Thoracic aorta (tissue), 2 donors: ENCODE measurements at regions not wholly inside any gene's neighbourhood (a gene's known extent, or its start where the extent isn't known, plus 50 kb on each side); places are given as distances from the start of the nearest gene placed in this dataset.

Source experiments
- ATAC-seq: fragments of 150-250 bp; one replicate; pipeline ENCODE4 v1.8.0; 2017; ENCODE audit warnings: low read depth; ENCODE audit not compliant: insufficient number of reproducible peaks, low FRiP score
- DNase-seq: peaks from one replicate; pipeline ENCODE4 v3.0.0-alpha.2; 2020; ENCODE audit warnings: low spot score
- H3K27ac ChIP-seq, 2 donors: fragments of 200-600 bp; sonication (generic); 1 replicate in 1 of 2; 2 replicates in 1 of 2; pipeline ENCODE4 v1.5.1; 2016; ENCODE audit warnings: mild to moderate bottlenecking in 2 of 2, moderate library complexity in 2 of 2
- H3K27me3 ChIP-seq: fragments of 200-600 bp; sonication (generic); replicated peaks from 2 replicates; pipeline ENCODE4 v1.6.0; 2016; ENCODE audit warnings: mild to moderate bottlenecking; ENCODE audit not compliant: insufficient read depth
- H3K36me3 ChIP-seq: fragments of 200-600 bp; sonication (generic); one replicate; pipeline ENCODE4 v1.5.1; 2016
- H3K4me1 ChIP-seq, 2 donors: fragments of 200-600 bp; sonication (generic); 1 replicate in 1 of 2; 2 replicates in 1 of 2; pipeline versions ENCODE4 v1.5.1 to v1.6.0; 2016; ENCODE audit warnings: low read depth in 2 of 2, mild to moderate bottlenecking in 1 of 2; ENCODE audit not compliant: control insufficient read depth in 1 of 2
- H3K4me3 ChIP-seq: fragments of 200-600 bp; sonication (generic); 2 replicates; pipeline ENCODE4 v1.5.1; 2016; ENCODE audit warnings: mild to moderate bottlenecking
- H3K9me3 ChIP-seq: fragments of 200-600 bp; sonication (generic); 2 replicates; pipeline ENCODE4 v1.5.1; 2016
- CTCF ChIP-seq: fragments of 200-600 bp; sonication (generic); IDR thresholded peaks from one replicate; pipeline ENCODE4 v1.5.1; 2019; ENCODE audit warnings: antibody characterized with exemption

DNA sequence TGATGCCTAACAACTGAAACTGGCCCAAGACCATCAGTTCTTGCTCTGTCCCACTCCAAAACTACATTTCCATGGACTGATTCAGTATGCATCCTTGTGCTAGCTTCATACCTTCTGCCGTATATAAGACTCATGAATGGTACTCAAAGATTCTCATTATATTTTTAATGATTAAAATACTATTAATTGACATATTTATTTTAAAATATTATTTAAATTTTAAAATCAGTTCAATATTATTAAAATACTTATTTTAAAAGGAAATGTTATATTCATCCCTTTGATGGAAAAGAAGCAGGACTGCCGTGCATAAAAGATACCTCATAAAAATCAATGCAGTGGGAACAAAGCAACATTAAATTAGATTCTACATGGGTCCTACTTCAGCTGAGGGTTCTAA lies 153.4 kb downstream of the AXIN2 start:
- ATAC-seq (no peak), DNase-seq (no peak)
- peaks cover 3% of the 10 kb centered on the region for H3K9me3 ChIP-seq
- no peak for TF ChIP-seq CTCF
- H3K4me1 ChIP-seq = no peaks in the 10 kb centered on the region
- no peaks in the 10 kb centered on the region for H3K27me3 ChIP-seq
- no peak overlapping the region for H3K4me3 ChIP-seq
- no peak overlapping the region for H3K27ac ChIP-seq
- H3K36me3 ChIP-seq = no peaks in the 10 kb centered on the region

GRCh38 chr17:65407017-65407416 lies 154.4 kb downstream of the AXIN2 start:
- Histone ChIP-seq H3K27ac (no peak overlapping the region), H3K4me1 (no peaks in the 10 kb centered on the region), H3K9me3 (peaks cover 3% of the 10 kb centered on the region), H3K27me3 (no peaks in the 10 kb centered on the region), H3K36me3 (no peaks in the 10 kb centered on the region), H3K4me3 (no peak overlapping the region)
- DNase-seq (no peak), ATAC-seq (no peak)
- no peak for TF ChIP-seq CTCF

GRCh38 chr17:65406552-65406951 lies 154.9 kb downstream of the AXIN2 start:
- Histone ChIP-seq H3K4me1 (no peaks in the 10 kb centered on the region), H3K27me3 (no peaks in the 10 kb centered on the region), H3K4me3 (no peak overlapping the region), H3K27ac (no peak overlapping the region), H3K36me3 (no peaks in the 10 kb centered on the region), H3K9me3 (peaks cover 2% of the 10 kb centered on the region)
- TF ChIP-seq CTCF = no peak
- ATAC-seq = no peak
- DNase-seq = no peak

DNA sequence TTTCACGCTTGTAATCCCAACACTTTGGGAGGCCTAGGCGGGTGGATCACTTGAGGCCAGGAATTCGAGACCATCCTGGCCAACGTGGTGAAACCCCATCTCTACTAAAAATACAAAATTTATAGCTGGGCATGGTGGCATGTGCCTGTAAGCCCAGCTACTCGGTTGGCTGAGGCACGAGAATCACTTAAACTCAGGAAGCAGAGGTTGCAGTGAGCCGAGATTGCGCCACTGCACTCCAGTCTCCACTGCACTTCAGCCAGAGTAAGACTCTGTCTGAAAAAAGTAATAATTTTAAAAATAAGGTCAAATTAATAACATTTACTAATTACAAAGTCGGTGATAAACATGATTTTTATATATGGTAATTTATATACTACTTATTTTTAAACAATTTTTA lies 155.9 kb downstream of the AXIN2 start:
- no peak overlapping the region for H3K4me3 ChIP-seq
- no peaks in the 10 kb centered on the region for H3K36me3 ChIP-seq
- H3K27me3 ChIP-seq = no peaks in the 10 kb centered on the region
- DNase-seq (no peak), ATAC-seq (no peak)
- no peak for TF ChIP-seq CTCF
- no peak overlapping the region for H3K27ac ChIP-seq
- no peaks in the 10 kb centered on the region for H3K4me1 ChIP-seq
- no peaks in the 10 kb centered on the region for H3K9me3 ChIP-seq

GRCh38 chr17:65404761-65405160 lies 156.7 kb downstream of the AXIN2 start:
- Histone ChIP-seq H3K9me3 (no peaks in the 10 kb centered on the region), H3K27me3 (no peaks in the 10 kb centered on the region), H3K4me3 (no peak overlapping the region), H3K27ac (no peak overlapping the region), H3K4me1 (no peaks in the 10 kb centered on the region), H3K36me3 (no peaks in the 10 kb centered on the region)
- DNase-seq = no peak
- no peak for TF ChIP-seq CTCF
- ATAC-seq = no peak
